DND-41 (cell line): ENCODE measurements at regions not wholly inside any gene's neighbourhood (a gene's known extent, or its start where the extent isn't known, plus 50 kb on each side); places are given as distances from the start of the nearest gene placed in this dataset.
"Not testable (repeated sequence)": the region's sequence is repeated elsewhere in the genome, so short reads cannot be mapped to it uniquely, and the experiment has no call there.

Experiments used
- ATAC-seq: fragments of 200-7000 bp; cut with Tn5 transposase; 3 replicates; pipeline ENCODE4 v1.9.1; 2021; ENCODE audit warnings: low read depth; ENCODE audit not compliant: insufficient read depth
- DNase-seq: peaks from one replicate; pipeline ENCODE4 v3.0.0-alpha.2; 2020
- H2AFZ ChIP-seq: 2 replicates; pipeline ENCODE4 v1.6.0; 2012; ENCODE audit warnings: low read depth, low read length
- H3K27ac ChIP-seq: 2 replicates; pipeline ENCODE4 v1.5.1; 2012; ENCODE audit warnings: low read length, inconsistent platforms
- H3K27me3 ChIP-seq: fragments of 200-600 bp; sonication (generic); 2 replicates; pipeline ENCODE4 v1.6.0; 2012; ENCODE audit warnings: low read length, mild to moderate bottlenecking, inconsistent platforms; ENCODE audit not compliant: insufficient read depth, poor library complexity
- H3K36me3 ChIP-seq: 2 replicates; pipeline ENCODE4 v1.5.1; 2012; ENCODE audit warnings: low read length, inconsistent platforms; ENCODE audit not compliant: insufficient read depth
- H3K4me1 ChIP-seq: 2 replicates; pipeline ENCODE4 v1.5.1; 2012; ENCODE audit warnings: mild to moderate bottlenecking, low read length; ENCODE audit not compliant: insufficient read depth
- H3K4me2 ChIP-seq: 2 replicates; pipeline ENCODE4 v1.6.0; 2012; ENCODE audit warnings: mild to moderate bottlenecking, moderate library complexity, low read length, inconsistent platforms; ENCODE audit not compliant: insufficient read depth
- H3K4me3 ChIP-seq, 2 experiments: fragments of 200-600 bp in 1 of 2; shearing (Covaris generic) in 1 of 2; 2 replicates each; pipeline ENCODE4 v1.5.1; 2012 to 2016; ENCODE audit warnings: inconsistent platforms in 2 of 2, low read length in 2 of 2, mild to moderate bottlenecking in 2 of 2, low read depth in 1 of 2, moderate library complexity in 1 of 2
- H3K79me2 ChIP-seq: 2 replicates; pipeline ENCODE4 v1.6.0; 2012; ENCODE audit warnings: low read length, inconsistent platforms; ENCODE audit not compliant: insufficient read depth
- H3K9ac ChIP-seq: 2 replicates; pipeline ENCODE4 v1.6.0; 2012; ENCODE audit warnings: low read depth, mild to moderate bottlenecking, inconsistent platforms, low read length, moderate library complexity
- H3K9me3 ChIP-seq: 2 replicates; pipeline ENCODE4 v1.5.1; 2012; ENCODE audit warnings: low read length, moderate library complexity, mild to moderate bottlenecking, inconsistent platforms; ENCODE audit not compliant: insufficient read depth, severe bottlenecking
- H4K20me1 ChIP-seq: 2 replicates; pipeline ENCODE4 v1.6.0; 2012; ENCODE audit warnings: low read length; ENCODE audit not compliant: insufficient read depth
- CTCF ChIP-seq: IDR thresholded peaks from 2 replicates; pipeline ENCODE4 v1.5.1; 2012; ENCODE audit warnings: borderline replicate concordance, low read length, moderate library complexity, mild to moderate bottlenecking; ENCODE audit not compliant: poor library complexity, severe bottlenecking; ENCODE audit errors: extremely low read depth
- EZH2 ChIP-seq: IDR thresholded peaks from 3 replicates; pipeline ENCODE4 v1.6.1; 2012; ENCODE audit warnings: borderline replicate concordance, low read depth, mild to moderate bottlenecking, moderate library complexity, low read length, inconsistent platforms; ENCODE audit not compliant: severe bottlenecking

DNA sequence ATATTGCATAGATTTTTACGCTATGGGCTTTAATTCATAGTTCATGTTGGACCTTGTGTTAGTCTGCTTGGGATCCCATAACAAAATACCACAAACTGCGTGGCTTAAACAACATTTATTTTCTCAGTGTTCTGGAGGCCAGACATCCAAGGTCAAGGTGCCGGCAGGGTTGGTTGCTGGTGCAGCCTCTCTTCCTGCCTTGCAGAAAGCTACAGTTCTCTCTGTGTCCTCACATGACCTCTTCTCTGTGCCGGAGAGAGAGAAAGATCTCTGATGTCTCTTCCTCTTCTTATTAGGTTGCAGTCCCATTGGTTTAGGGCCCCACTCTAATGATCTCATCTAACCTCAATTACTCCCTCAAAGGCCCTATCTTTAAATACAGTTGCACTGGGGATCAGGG, 170.5 kb downstream of the IPO8 start:
- DNase-seq, result no peak
- Histone ChIP-seq H3K4me3 (no peak overlapping the region), H3K36me3 (no peaks in the 10 kb centered on the region), H3K4me2 (no peak overlapping the region), H3K9ac (no peak overlapping the region), H3K4me1 (no peaks in the 10 kb centered on the region), H3K79me2 (no peaks in the 10 kb centered on the region), H2AFZ (no peak overlapping the region), H3K27me3 (no peaks in the 10 kb centered on the region), H4K20me1 (no peaks in the 10 kb centered on the region), H3K9me3 (no peaks in the 10 kb centered on the region), H3K27ac (no peak overlapping the region)
- TF ChIP-seq EZH2 (no peak), CTCF (no peak)
- ATAC-seq, result no peak

GRCh38 chr12:30520285-30520684, 175.4 kb downstream of the IPO8 start:
- H2AFZ ChIP-seq, H3K4me3 ChIP-seq, ATAC-seq, H3K79me2 ChIP-seq, H4K20me1 ChIP-seq, H3K36me3 ChIP-seq, H3K9me3 ChIP-seq, DNase-seq, H3K4me1 ChIP-seq, H3K9ac ChIP-seq, H3K4me2 ChIP-seq, H3K27me3 ChIP-seq, H3K27ac ChIP-seq: not testable (repeated sequence)

- ATAC-seq (no peak), DNase-seq (no peak)
- H3K4me3 ChIP-seq, result no peak overlapping the region
- no peaks in the 10 kb centered on the region for H3K36me3 ChIP-seq
- no peaks in the 10 kb centered on the region for H3K79me2 ChIP-seq
- H3K27me3 ChIP-seq, result no peaks in the 10 kb centered on the region
- no peak overlapping the region for H2AFZ ChIP-seq
- H3K4me2 ChIP-seq, result no peak overlapping the region
- no peaks in the 10 kb centered on the region for H3K4me1 ChIP-seq
- H3K9me3 ChIP-seq, result no peaks in the 10 kb centered on the region
- no peak for TF ChIP-seq CTCF
- TF ChIP-seq EZH2, result no peak
- no peak overlapping the region for H3K9ac ChIP-seq
- H4K20me1 ChIP-seq, result no peaks in the 10 kb centered on the region
- H3K27ac ChIP-seq, result no peak overlapping the region
Observed at GRCh38 chr12:30519535-30519934, 176.1 kb downstream of the IPO8 start.

DNA sequence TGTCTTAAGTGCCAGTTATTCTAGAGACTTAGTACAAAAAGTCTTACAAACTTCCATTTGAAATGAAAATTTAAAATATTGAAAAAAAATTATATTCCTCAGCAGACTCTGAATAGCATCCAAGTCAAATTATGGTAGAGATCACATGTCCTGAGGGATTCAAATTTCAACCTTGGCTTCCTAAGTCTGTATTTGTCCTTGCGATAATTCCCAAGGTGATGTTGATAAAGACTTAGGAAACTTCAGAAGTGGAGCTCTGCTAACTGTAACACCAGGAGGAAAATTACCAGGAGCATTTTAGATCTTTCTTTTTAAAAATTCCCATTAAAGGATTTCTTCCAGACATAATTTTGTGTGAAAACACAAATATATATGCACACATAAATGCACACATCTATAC, 178.3 kb downstream of the IPO8 start:
- Histone ChIP-seq H2AFZ (no peak overlapping the region), H3K9ac (no peak overlapping the region), H3K27ac (no peak overlapping the region), H3K36me3 (no peaks in the 10 kb centered on the region), H3K27me3 (no peaks in the 10 kb centered on the region), H3K4me3 (no peak overlapping the region), H3K9me3 (no peaks in the 10 kb centered on the region), H3K79me2 (no peaks in the 10 kb centered on the region), H3K4me1 (no peaks in the 10 kb centered on the region), H4K20me1 (no peaks in the 10 kb centered on the region), H3K4me2 (no peak overlapping the region)
- ATAC-seq (no peak), DNase-seq (no peak)
- TF ChIP-seq EZH2, result no peak
- no peak for TF ChIP-seq CTCF
